H9 (cell line): ENCODE measurements at regions not wholly inside any gene's neighbourhood (a gene's known extent, or its start where the extent isn't known, plus 50 kb on each side); places are given as distances from the start of the nearest gene placed in this dataset.

Experiments used
- DNase-seq: peaks from one replicate; pipeline ENCODE4 v3.0.0-alpha.2; 2017
- H2AFZ ChIP-seq: one replicate; pipeline ENCODE4 v1.6.1; 2013; ENCODE audit warnings: mild to moderate bottlenecking, low read length, control low read depth, moderate library complexity
- H2AK5ac ChIP-seq: 2 replicates; pipeline ENCODE4 v1.6.1; 2013; ENCODE audit warnings: low read length, control low read depth, mixed read lengths; ENCODE audit not compliant: insufficient read length
- H2BK120ac ChIP-seq: one replicate; pipeline ENCODE4 v1.6.1; 2013; ENCODE audit warnings: low read depth, mild to moderate bottlenecking, low read length, control low read depth, inconsistent platforms; ENCODE audit not compliant: poor library complexity, severe bottlenecking
- H2BK12ac ChIP-seq: 2 replicates; pipeline ENCODE4 v1.6.1; 2013; ENCODE audit warnings: low read length, control low read depth, mixed read lengths, low read depth; ENCODE audit not compliant: insufficient read length
- H2BK15ac ChIP-seq: 2 replicates; pipeline ENCODE4 v1.6.1; 2013; ENCODE audit warnings: low read depth, low read length, control low read depth
- H2BK20ac ChIP-seq: one replicate; pipeline ENCODE4 v1.6.1; 2013; ENCODE audit warnings: low read depth, mild to moderate bottlenecking, low read length, control low read depth, inconsistent platforms; ENCODE audit not compliant: poor library complexity, severe bottlenecking
- H2BK5ac ChIP-seq: 2 replicates; pipeline ENCODE4 v1.6.1; 2013; ENCODE audit warnings: low read length, control low read depth, mixed read lengths; ENCODE audit not compliant: insufficient read length
- H3K14ac ChIP-seq: 2 replicates; pipeline ENCODE4 v1.6.1; 2013; ENCODE audit warnings: low read length, control low read depth; ENCODE audit not compliant: insufficient read depth
- H3K18ac ChIP-seq: 2 replicates; pipeline ENCODE4 v1.6.1; 2013; ENCODE audit warnings: low read depth, mild to moderate bottlenecking, mixed read lengths, low read length, control low read depth; ENCODE audit not compliant: insufficient read length
- H3K23ac ChIP-seq: 2 replicates; pipeline ENCODE4 v1.6.1; 2013; ENCODE audit warnings: low read length, control low read depth, mixed read lengths, low read depth; ENCODE audit not compliant: insufficient read length
- H3K23me2 ChIP-seq: 2 replicates; pipeline ENCODE4 v1.6.1; 2013; ENCODE audit warnings: low read depth, mild to moderate bottlenecking, mixed read lengths, low read length, control low read depth; ENCODE audit not compliant: insufficient read length, poor library complexity, severe bottlenecking
- H3K27ac ChIP-seq: 2 replicates; pipeline ENCODE4 v1.5.1; 2013; ENCODE audit warnings: low read length, control low read depth, mixed read lengths, low read depth; ENCODE audit not compliant: insufficient read length
- H3K27me3 ChIP-seq: 2 replicates; pipeline ENCODE4 v1.6.1; 2013; ENCODE audit warnings: low read length, control low read depth, inconsistent platforms; ENCODE audit not compliant: insufficient read depth
- H3K4ac ChIP-seq: 2 replicates; pipeline ENCODE4 v1.6.1; 2013; ENCODE audit warnings: low read depth, mild to moderate bottlenecking, control low read depth, inconsistent platforms, low read length, moderate library complexity
- H3K4me1 ChIP-seq: 2 replicates; pipeline ENCODE4 v1.6.1; 2013; ENCODE audit warnings: low read length, control low read depth, inconsistent platforms; ENCODE audit not compliant: insufficient read depth
- H3K4me2 ChIP-seq: 2 replicates; pipeline ENCODE4 v1.6.1; 2013; ENCODE audit warnings: low read length, control low read depth, mixed read lengths; ENCODE audit not compliant: insufficient read length, insufficient read depth
- H3K56ac ChIP-seq: 2 replicates; pipeline ENCODE4 v1.6.1; 2013; ENCODE audit warnings: low read depth, mild to moderate bottlenecking, mixed read lengths, low read length, control low read depth; ENCODE audit not compliant: insufficient read length
- H3K79me1 ChIP-seq: 2 replicates; pipeline ENCODE4 v1.6.1; 2013; ENCODE audit warnings: low read depth, mild to moderate bottlenecking, moderate library complexity, low read length, control low read depth, inconsistent platforms; ENCODE audit not compliant: insufficient read depth, poor library complexity, severe bottlenecking
- H3K79me2 ChIP-seq: 2 replicates; pipeline ENCODE4 v1.6.1; 2013; ENCODE audit warnings: low read length, control low read depth, inconsistent platforms; ENCODE audit not compliant: insufficient read depth
- H3K9ac ChIP-seq: 2 replicates; pipeline ENCODE4 v1.6.1; 2013; ENCODE audit warnings: low read length, control low read depth, mixed read lengths; ENCODE audit not compliant: insufficient read length; ENCODE audit errors: extremely low read depth
- H3K9me3 ChIP-seq: one replicate; pipeline ENCODE4 v1.6.1; 2013; ENCODE audit warnings: low read depth, low read length, inconsistent platforms; ENCODE audit not compliant: control insufficient read depth
- H3T11ph ChIP-seq: one replicate; pipeline ENCODE4 v1.6.1; 2013; ENCODE audit warnings: mild to moderate bottlenecking, low read length, control low read depth, inconsistent platforms
- H4K20me1 ChIP-seq: one replicate; pipeline ENCODE4 v1.6.1; 2013; ENCODE audit not compliant: control insufficient read depth, insufficient read length, insufficient read depth
- H4K5ac ChIP-seq: 2 replicates; pipeline ENCODE4 v1.6.1; 2013; ENCODE audit warnings: low read depth, mild to moderate bottlenecking, mixed read lengths, low read length, control low read depth; ENCODE audit not compliant: insufficient read length
- H4K8ac ChIP-seq: replicated peaks from 2 replicates; pipeline ENCODE4 v1.6.1; 2013; ENCODE audit warnings: low read length, control low read depth, mixed read lengths, low read depth; ENCODE audit not compliant: insufficient read length
- H4K91ac ChIP-seq: 2 replicates; pipeline ENCODE4 v1.6.1; 2013; ENCODE audit warnings: low read depth, mild to moderate bottlenecking, moderate library complexity, mixed read lengths, low read length, control low read depth; ENCODE audit not compliant: insufficient read length
- H3K27ac Mint-ChIP-seq, 3 experiments: 2 replicates in 2 of 3; 3 replicates in 1 of 3; pipeline ENCODE4 v1.8.0; 2020 to 2021; ENCODE audit warnings: mixed read lengths in 3 of 3, mild to moderate bottlenecking in 1 of 3, moderate library complexity in 1 of 3
- H3K27me3 Mint-ChIP-seq: 2 replicates; pipeline ENCODE4 v1.8.0; 2021; ENCODE audit warnings: low read depth, mild to moderate bottlenecking, moderate library complexity, mixed read lengths
- H3K36me3 Mint-ChIP-seq, 3 experiments: 2 replicates in 2 of 3; 3 replicates in 1 of 3; pipeline ENCODE4 v1.8.0; 2020 to 2021; ENCODE audit warnings: low read depth in 3 of 3, mixed read lengths in 3 of 3; ENCODE audit not compliant: insufficient read depth in 1 of 3
- H3K4me1 Mint-ChIP-seq, 2 experiments: 2 replicates each; pipeline ENCODE4 v1.8.0; 2020; ENCODE audit warnings: mixed read lengths in 2 of 2
- H3K4me3 Mint-ChIP-seq, 2 experiments: 2 replicates in 1 of 2; 3 replicates in 1 of 2; pipeline ENCODE4 v1.8.0; 2020 to 2021; ENCODE audit warnings: mild to moderate bottlenecking in 2 of 2, mixed read lengths in 2 of 2, moderate library complexity in 1 of 2
- H3K9me3 Mint-ChIP-seq, 2 experiments: 2 replicates in 1 of 2; 3 replicates in 1 of 2; pipeline ENCODE4 v1.8.0; 2020; ENCODE audit warnings: mild to moderate bottlenecking in 2 of 2, mixed read lengths in 2 of 2, moderate library complexity in 1 of 2
- WGBS: extraction: QIAGEN DNeasy Blood & Tissue Kit; methylation state at CpG from one replicate; pipeline ENCODE4 v1.1.7; 2013; ENCODE audit warnings: missing lambda C conversion rate, low lambda C conversion rate, mixed read lengths; ENCODE audit not compliant: insufficient read length; ENCODE audit errors: extremely low coverage; 5-methylcytosine and 5-hydroxymethylcytosine counted together
- TF ChIP-seq, protein P1 (sequence below): fragments of 200-600 bp; sonication (generic); conservative IDR thresholded peaks from 3 replicates; pipeline ENCODE4 v1.8.0; 2021; ENCODE audit warnings: antibody characterized with exemption, mild to moderate bottlenecking

- TF ChIP-seq, protein P1, sequence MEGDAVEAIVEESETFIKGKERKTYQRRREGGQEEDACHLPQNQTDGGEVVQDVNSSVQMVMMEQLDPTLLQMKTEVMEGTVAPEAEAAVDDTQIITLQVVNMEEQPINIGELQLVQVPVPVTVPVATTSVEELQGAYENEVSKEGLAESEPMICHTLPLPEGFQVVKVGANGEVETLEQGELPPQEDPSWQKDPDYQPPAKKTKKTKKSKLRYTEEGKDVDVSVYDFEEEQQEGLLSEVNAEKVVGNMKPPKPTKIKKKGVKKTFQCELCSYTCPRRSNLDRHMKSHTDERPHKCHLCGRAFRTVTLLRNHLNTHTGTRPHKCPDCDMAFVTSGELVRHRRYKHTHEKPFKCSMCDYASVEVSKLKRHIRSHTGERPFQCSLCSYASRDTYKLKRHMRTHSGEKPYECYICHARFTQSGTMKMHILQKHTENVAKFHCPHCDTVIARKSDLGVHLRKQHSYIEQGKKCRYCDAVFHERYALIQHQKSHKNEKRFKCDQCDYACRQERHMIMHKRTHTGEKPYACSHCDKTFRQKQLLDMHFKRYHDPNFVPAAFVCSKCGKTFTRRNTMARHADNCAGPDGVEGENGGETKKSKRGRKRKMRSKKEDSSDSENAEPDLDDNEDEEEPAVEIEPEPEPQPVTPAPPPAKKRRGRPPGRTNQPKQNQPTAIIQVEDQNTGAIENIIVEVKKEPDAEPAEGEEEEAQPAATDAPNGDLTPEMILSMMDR, result no peak
- Histone ChIP-seq H2AFZ (no peak overlapping the region), H3K27me3 (no peaks in the 10 kb centered on the region), H3K27ac (no peak overlapping the region), H3K23me2 (no peaks in the 10 kb centered on the region), H2BK12ac (no peak overlapping the region), H3K56ac (no peak overlapping the region), H3T11ph (no peak overlapping the region), H3K4me2 (no peak overlapping the region), H3K9me3 (no peaks in the 10 kb centered on the region), H2BK5ac (no peak overlapping the region), H4K5ac (no peak overlapping the region), H4K20me1 (no peaks in the 10 kb centered on the region), H3K9ac (no peak overlapping the region), H2AK5ac (no peak overlapping the region), H3K4ac (no peak overlapping the region), H3K79me2 (no peaks in the 10 kb centered on the region), H2BK15ac (no peak overlapping the region), H2BK20ac (no peak overlapping the region), H3K79me1 (no peaks in the 10 kb centered on the region), H4K91ac (no peak overlapping the region), H3K18ac (no peak overlapping the region), H3K14ac (no peak overlapping the region), H3K4me1 (no peaks in the 10 kb centered on the region), H3K23ac (no peak overlapping the region), H2BK120ac (no peak overlapping the region), H4K8ac (no peak overlapping the region)
- no CpG with 5 or more reads among the region's 3 CpGs for WGBS
- no peak overlapping the region for H3K27ac Mint-ChIP-seq
- peaks cover 11% of the 10 kb centered on the region in 2 experiments for H3K4me1 Mint-ChIP-seq
- H3K36me3 Mint-ChIP-seq, result peaks cover 0 to 6% (median 0%) of the 10 kb centered on the region in 3 experiments; a peak in 1 of 7 replicates
- no peak overlapping the region for H3K4me3 Mint-ChIP-seq
- no peak for DNase-seq
- H3K9me3 Mint-ChIP-seq, result peaks cover 5 to 6% of the 10 kb centered on the region in 2 experiments; a peak in 4 of 5 replicates
- peaks cover 21% of the 10 kb centered on the region for H3K27me3 Mint-ChIP-seq
These were observed 161.4 kb downstream of the ID4 start for GRCh38 chr6:19998541-19998940.
